Activated T-cell treated with anti-CD3 and anti-CD28 coated beads for 4 hours (primary cell): ENCODE measurements at regions not wholly inside any gene's neighbourhood (a gene's known extent, or its start where the extent isn't known, plus 50 kb on each side); places are given as distances from the start of the nearest gene placed in this dataset.

Source experiments
- DNase-seq: peaks from one replicate; pipeline ENCODE4 v3.0.0-alpha.2; 2020

DNA sequence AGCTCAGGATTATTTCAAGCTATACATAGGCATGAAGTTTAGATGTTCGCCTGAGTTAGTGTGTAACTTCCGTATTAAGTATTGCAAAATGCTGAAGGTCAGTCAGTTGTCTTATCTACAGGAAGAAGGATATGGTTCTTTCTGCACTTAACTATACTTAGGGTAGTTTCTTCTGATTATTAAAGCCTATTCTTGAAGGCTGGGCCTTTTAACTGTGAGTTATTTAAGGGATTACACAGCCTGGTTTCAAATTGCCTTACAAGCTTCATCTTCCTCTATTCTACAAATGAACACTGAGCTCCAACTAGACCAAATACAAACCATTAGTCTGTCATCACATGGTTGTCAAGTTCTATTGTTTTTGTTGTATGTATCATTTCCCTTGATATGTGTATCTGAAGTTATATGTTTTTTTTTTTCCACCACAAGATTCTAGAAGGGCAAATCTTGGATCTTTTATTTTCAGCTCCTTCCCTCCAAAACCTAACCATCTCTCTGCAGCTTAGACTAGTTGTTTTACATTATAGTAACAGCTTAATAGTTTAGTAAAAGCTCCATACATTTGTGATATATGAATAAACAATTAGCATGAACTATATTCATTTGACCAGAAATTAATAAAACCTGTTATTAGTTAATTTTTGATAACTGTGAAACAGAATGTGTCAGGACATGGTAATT, 272.9 kb upstream of the KCNMB2 start:
- DNase-seq, result no peak

- no peak for DNase-seq
These were observed 268.9 kb upstream of the KCNMB2 start for GRCh38 chr3:178267158-178267844.

DNA sequence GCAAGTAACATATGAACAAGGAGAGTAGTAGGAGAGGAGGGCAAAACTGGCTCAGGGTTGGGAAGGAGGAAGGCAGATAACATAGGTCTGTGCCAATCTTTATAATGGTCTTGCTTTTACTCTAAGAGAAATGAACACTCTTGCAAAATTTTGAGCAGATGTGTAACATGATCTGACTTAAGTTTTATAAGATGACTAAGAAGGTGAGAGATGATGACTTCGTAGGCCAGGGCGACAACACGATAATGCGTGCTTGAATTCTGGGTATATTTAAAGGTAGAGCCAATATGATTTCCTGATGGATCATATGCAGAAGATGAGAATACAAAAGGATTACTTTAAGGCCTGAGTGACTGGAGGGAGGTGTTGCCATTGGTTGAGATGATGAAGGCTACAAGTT, 265.4 kb upstream of the KCNMB2 start:
- no peak for DNase-seq

GRCh38 chr3:178271740-178272387, 264.4 kb upstream of the KCNMB2 start:
- DNase-seq, result no peak

DNA sequence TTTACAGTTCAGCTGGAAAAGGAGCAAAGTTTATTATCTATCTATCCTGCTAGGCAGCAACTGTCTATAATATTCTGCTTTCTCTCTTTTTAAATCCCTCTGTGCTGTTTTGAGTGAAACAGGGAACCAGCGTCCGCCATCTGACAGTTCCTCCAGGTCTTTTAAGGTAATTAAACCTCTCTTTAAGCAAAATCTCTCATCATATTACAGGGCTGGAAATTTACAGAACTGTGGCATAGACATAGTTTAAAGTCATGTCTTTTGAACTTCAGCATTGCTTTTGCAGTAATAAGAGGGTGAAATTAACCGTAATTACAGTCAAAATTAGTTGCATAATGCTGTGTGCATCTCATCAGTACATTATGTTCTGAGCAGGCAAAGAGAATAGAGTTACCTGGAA, 263.4 kb upstream of the KCNMB2 start:
- DNase-seq, result no peak

- DNase-seq, result no peak
These were observed 261.5 kb upstream of the KCNMB2 start for GRCh38 chr3:178274711-178275110.

- no peak for DNase-seq
These were observed 260.9 kb upstream of the KCNMB2 start for GRCh38 chr3:178275311-178275710.

DNA sequence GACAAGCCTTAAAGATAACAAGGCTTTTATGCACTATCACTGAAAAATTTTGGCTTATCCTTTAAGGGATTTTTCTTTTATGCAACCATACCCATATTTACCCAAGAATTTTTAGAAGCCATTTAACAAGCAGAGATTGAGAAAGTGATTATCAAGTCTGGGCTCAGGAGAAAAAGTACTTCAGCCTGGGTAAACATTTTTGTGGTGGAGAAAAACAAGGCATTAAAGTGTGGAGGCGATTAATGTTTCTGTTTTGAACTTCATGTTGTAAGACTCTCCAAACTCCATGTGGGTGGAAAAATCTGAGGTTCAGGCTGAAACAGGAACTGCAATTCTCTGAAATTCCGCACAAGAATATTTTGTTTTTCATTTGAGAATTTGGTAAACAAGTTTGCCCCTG, 260.4 kb upstream of the KCNMB2 start:
- no peak for DNase-seq

- DNase-seq, result no peak
These were observed 258.6 kb upstream of the KCNMB2 start for GRCh38 chr3:178277605-178278004.

DNA sequence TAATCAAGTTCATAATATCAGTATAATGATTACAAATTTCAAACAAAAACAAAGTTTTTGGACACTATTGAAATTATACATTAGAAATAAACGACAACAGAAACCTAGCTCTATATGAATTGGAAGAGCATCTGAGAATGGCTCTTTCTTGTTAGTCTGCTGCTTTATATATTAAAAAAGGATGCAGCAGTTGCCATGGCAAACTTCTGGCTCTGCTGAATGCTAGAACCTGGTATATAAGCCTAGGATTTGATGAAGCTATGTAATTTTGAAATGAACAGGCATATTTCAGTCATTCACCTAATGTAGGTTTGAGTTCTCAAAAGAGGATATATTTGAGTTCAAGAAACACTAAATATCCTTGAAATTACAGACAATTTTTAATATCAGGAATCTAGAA, 252.7 kb upstream of the KCNMB2 start:
- no peak for DNase-seq

DNA sequence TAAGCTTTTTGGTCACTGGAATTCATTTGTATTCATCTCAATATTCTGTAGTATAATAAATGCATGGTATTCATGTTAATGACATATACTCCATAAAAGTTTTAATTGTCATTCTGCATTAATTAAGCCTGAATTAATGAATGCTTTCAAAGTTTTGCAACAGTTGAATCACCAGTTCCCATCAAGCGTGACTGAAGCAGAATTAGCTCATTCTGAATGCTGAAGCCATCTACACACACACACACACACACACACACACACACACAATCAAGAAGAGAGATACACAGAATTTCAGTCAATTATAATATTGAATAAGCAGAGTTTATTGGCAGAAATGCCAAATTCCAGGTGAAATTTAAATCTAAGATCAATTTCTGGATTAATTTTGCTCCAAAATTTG, 252.1 kb upstream of the KCNMB2 start:
- DNase-seq, result no peak

GRCh38 chr3:178288074-178288473, 248.2 kb upstream of the KCNMB2 start:
- DNase-seq, result no peak

- no peak for DNase-seq
These were observed 246.6 kb upstream of the KCNMB2 start for GRCh38 chr3:178289544-178290160.

DNA sequence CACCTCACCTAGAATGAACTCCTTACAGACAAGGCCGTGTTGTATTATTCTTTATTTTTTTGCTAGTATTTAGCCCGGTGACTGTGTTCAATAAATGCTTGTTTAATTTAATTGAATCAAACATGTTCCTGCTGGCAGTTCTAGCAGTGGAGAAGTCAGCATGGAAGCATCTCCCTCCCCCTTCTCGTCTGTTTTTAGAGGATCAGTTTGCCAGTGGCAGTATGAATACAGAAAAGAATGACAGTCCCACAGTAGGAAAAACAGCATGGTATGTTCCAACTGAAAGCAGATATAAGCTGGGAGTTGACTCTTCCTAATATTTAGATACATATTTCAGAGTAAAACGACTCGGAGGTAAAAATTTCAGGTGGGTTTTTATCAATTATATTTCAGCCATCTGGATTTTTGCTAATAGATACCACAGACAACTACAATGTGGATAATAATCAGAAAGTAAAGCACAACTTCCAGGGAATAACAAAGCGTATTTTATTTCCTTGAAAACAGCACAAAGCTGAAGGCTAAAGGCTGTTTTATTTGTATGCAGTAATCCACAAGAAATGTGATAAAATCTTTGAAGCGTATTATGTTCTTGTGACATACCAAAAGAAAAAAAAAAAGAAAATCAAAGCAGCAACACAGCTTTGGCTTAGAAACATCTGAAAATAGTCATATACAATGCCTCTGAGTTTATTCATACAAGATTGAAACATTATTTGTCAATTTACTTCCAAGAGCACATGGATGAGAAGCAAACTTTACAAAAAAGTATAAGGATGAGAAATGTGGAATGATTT, 244.5 kb upstream of the KCNMB2 start:
- DNase-seq, result no peak

- DNase-seq, result no peak
These were observed 240.8 kb upstream of the KCNMB2 start for GRCh38 chr3:178295292-178295912.

- DNase-seq, result no peak
These were observed 239.0 kb upstream of the KCNMB2 start for GRCh38 chr3:178297199-178297598.

- no peak for DNase-seq
These were observed 238.5 kb upstream of the KCNMB2 start for GRCh38 chr3:178297740-178298139.

DNA sequence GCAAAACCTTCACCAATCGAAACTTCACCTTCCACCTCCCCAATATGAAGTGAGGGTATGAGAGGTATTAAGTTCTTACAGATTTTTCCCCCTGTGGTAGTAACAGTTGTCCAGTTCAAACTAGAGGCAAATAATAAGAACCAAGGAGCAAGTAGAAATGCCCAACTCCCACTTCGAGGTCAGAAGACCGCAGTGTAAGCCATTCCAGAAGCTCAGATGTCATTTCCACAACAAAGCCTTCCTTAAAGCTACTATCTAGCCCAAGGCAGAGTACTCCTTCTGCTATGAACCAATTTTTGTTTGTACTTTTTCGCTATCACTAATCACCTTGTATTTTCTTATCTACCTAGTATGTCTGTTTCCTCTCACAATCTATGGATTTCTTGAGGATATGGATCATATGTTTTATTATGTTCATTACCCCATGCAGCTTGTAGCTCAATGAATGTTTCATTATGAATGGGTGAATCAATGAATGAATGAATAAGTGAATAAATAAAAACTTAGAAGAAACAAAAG, 235.7 kb upstream of the KCNMB2 start:
- DNase-seq, result no peak

DNA sequence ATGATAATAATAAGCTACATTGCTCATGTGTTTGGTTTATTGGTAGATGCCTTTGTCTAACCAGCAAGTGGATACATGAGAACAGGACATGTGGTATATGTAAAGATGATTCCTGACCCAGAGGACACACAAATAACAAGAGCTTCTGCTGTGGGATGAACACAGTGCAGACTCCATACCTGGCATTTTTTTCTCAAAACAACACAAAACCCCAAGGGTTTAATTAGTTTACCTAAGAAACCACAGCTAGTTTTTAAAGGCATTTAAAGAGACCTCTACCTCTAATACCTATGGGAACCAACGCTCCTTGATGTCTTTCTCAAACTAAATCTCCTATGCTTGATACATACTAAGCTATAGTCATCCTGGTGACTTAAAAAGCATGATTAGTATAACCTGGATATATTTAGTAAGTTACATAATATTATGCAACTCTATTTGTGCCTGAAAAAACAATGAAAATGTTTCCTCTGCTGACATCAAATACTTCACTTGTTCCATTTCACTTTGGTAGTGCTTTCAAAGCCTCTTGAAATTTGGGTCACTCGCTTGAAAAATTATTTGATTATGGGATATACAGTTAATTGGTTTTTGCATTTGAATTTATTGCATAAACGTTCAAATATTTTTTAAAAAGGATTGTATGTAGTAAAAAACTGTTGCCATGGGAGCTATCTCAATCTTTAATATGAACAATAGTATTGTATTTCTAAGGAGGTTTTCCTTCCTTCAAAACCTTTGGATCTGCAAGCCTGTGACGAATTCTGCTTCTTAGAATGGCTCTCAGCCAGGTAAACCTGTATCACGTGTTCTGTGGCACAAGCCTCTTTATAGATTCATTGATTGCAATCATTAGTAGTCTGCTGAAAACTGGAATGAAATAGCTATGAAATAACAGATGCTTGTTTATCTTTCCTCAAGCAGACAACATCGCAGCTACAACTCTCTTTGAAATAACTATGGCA, 233.0 kb upstream of the KCNMB2 start:
- no peak for DNase-seq

GRCh38 chr3:178304758-178305467, 231.3 kb upstream of the KCNMB2 start:
- DNase-seq, result no peak
